ENCODE measurements at regions not wholly inside any gene's neighbourhood (a gene's known extent, or its start where the extent isn't known, plus 50 kb on each side); places are given as distances from the start of the nearest gene placed in this dataset.

DNA sequence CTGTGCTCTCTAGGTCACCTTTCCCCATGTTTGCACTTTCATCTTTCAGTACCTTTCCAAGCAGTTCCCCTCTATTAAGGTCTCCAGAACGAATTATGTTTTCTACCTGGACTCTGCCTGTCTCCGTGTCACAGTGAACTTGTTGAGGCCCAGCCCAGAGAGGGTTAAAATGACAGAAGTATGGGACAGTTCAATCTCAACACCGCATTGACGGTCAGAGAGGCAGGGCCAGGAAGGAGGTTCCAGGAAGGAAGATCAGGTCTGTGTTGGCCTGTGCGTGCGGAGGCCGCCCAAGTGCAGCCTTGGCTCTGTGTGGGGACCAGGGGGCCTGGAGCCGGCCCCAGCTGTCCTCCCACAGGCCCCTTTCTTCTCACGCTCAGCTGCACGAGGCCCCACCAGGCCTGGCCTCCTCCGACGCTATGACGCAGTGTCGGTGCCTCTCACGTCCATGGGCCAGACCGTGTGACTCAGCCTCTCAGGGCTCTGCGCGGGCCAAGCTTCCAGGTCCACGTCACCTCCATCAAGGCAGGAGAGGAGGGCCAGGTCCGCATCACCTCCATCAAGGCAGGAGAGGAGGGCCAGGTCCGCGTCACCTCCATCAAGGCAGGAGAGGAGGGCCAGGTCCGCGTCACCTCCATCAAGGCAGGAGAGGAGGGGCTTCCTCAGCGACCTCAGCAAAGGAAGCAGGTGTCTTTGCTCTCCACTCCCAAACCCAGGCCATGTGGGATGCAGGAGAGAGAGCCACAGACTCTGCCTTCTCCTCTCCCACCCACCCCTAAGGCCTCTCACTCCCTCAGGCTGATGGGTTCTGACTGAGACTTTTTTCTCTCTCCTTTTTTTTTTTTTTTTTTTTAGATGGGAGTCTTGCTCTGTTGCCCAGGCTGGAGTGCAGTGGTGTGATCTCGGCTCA, 83.1 kb downstream of the CPN2 start:
- no peak for DNase-seq

DNA sequence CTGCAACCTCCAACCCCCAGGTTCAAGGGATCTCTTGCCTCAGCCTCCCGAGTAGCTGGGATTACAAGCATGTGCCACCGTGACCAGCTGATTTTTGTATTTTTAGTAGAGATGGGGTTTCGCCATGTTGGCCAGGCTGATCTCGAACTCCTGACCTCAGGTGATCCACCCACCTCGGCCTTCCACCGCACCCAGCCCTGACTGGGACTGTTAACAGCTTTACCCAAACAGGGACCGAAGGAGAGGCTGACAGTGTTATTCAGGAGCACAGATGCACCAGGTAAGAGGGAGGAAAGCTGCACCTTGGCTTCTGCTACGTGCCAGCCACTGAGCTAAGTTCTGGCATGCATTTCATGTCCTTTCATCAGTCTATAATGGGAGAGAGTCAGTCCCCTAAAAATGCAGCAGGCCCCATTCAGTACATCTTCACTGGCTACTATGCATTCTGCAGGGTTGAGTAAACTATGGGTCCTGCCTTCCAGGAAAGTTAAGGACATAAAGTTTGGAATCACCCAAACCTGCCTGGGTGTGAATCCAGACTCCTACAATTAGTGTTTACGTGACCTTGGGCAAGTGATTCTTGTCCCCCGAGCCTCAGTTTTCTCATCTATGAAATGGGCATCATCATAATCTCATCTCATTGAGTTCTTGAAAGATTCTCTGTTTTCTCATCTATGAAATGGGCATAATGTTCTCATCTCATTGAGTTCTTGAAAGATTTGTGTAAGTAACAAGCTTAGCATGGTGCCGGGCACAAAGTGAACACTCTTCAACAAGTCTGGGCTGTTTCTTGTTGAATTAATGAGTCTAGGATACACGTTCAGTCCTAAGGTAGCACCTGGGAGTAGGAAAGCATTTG, 82.2 kb downstream of the CPN2 start:
- DNase-seq, result no peak

DNA sequence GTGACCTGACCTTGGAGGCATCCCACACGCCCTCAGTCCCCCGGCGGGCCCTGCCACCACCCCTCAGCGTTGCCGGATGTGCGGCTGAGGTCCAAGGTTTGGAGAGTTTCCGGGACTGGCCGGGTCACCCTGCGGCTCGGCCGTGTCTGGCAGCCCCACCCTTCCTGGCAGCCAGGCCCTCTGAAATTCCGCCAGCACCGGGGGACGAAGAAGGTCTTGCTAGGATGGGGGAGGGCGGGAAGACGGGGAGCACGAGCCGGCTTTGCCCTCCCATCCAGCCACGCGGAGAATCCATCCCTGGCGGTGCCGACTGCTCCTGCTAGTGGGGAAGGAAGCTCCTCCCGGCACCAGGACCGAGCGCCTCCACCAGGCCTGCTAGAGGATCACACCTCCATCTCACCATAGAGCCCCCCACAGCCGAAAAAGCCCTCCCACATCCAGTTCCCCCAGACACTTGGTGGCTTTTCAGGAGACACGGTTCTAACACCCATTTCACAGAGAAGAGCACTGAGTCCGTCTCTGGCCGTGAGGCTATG, 81.5 kb downstream of the CPN2 start:
- DNase-seq, result no peak

DNA sequence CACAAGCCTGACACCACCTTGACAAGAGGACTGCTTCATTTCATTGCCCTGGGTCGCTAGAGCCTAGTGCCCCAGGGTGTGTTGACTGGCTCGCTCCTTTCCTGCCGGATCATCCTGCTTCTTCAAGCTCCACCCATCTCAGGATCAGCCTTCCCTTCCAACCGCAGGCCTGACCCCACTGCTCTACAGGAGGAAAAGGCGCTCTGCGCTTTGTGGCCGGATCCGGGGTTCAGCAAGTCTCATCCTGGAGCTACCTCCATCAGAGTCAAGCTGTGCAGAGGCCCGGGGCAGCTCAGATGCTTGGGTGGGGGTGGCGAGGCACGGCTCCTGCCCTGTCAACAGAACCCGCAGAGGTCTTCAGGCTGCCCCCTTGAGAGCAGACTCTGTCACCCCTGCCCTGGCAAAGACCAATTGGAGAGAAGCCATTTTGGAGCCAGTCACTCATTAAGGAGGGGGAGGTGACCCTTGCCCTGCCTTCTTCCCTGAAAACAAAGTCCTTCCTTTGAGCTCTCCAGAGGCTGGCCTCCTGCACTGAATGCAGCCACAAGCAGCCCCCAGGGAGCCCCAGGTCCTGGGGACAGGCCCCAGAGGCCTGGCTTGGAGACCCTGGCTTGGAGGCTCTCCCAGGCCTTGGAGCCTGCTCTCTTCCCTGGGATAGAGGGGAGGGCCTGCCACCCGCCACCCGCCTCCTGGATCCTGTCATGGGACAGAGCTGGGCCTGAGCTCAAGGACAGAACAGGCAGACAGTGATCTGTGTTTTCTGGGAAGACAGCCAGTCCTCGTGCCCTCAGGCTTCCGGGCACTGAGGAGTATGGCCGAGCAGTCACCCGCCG, 80.3 kb downstream of the CPN2 start:
- DNase-seq, result no peak

DNA sequence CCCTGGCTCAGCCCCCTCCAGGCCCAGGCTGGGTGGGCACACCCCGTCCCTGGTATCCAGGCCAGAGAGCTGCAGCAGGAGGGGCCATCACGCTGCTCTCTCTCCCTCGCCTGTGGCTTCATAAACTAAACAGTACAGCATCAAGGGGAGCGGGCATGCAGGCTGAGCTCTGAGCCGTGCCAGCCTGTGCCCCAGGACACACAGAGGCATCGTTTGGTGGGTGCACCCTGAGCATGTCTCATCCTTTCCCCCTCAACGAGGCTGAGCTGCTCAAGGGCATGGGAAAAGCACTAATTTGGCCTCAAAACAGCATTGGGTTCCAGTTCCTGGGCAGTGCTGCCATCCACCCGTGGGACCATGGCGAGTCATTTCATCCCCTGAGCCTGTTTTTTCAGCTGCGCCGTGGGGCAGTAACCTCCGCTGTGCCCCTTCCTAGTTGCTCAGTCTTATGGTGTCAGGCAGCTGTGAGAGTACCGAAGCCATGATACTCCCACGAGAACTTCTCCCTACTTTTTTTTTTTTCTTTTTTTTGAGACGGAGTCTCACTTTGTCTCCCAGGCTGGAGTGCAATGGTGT, 79.6 kb downstream of the CPN2 start:
- DNase-seq, result no peak

DNA sequence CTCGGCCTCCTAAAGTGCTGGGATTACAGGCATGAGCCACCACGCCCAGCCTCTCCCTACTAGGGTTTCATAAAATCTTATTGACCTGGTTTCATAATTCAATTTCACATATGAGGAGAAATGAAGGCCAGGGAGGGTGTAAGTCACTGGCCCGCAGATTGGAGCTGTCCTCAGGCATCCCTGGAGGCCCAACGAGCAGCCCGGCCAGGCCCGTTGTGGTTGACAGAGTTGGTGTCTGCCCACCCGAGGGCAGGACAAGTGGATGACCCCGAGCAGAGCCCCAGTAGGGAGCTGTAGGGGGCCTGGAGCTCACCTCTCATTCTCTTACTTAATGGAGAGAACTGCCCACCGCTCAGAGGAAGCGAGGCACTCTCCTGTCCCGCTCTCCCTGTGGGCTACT, 78.9 kb downstream of the CPN2 start:
- DNase-seq, result no peak

DNA sequence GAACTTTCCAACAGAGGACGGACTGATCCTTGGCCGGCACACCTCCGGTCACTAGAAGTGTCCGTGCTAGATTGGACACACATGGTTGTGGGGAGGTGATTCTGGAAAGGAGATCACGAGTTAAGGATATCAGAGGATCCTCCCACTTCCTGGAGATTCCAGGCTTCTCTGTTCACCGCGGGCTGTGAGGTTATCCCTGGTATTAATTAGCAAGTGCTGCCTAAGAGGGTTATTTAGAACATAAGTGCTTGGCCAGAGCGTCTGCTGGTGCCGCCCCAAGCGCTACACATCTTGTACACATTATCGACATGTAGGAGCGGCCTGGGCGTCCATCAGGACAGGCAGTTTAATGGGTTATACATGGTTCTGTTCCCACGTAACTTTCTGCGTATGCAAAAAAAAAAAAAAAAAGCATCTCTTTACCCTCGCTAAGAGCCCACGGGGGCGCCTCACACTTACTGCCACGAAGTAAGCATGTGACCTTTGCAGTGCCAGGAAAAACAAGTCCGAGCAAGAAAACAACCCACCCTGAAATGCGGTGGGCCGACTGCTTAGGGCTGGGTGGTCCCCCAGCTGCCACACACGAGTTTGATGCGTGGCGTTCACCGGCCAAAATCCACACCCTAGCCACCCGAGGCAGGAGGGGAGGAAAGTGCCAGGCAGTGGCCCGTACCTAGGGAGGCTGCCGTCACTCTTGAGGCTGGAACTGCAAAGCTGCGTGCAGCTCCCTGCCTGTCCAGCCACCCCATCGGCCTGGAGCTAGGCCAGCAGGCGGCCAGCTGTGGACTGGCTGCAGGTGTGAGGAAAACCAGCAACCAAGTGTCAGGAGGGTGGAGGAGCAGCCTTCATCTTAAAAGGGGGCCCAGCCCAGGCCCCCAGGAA, 78.0 kb downstream of the CPN2 start:
- DNase-seq, result no peak

DNA sequence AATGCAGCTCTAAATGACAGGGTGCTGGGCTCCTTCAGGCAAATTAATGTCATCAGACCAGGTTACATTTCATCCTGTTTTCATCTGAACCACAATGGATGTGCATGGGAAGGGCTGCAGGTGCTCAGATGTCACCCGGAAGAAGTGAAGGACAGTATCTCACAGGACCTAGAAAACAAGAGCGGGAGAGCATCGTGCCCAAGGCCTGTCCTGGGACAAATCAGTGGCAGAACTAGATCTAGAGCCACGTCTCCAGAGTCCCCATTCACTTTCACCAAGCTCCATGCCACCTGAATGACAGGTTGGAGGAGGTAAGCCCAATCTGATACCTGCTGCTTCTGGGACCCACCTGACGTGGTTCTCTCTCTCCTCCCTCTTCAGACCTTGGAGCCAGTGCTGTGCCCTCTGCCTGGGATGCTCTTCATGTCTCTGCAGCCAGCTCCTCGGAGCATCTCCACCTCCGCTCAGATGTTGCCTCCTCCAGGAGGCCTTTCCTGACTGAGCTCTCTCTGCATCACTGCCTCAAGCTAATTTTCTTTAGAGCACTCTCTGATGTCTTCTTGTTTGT, 77.3 kb downstream of the CPN2 start:
- no peak for DNase-seq

DNA sequence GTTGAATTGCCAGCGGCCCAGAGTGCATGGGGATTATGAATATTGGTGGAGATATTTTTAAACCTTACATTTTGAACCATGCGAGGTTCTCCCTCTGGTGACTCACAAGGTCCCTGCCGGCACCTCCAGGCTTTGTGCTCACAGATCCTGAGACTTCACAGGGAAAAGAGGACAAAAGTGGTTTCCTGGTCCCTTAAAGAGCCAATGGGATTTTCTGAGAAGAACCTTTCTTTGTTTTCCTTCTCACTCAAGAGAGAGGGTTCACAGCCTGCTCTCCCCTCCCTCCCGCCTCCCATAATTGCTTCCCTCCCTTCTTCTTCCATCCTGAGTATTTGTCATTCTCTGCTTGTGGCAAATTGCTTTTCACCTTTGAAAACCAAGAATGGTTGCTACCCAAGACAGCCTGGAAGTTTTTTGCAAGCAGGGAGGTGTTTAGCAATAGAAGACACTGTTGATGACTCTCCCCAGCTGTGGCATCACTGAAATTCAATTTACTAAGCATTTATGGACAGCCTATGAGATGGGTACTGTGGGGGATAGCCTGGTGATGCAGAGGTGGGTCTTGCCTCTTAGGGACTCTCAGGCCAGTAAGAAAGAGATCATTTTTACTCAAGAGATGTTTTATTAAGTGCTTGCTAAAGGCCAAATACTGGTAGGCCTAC, 76.6 kb downstream of the CPN2 start:
- no peak for DNase-seq

DNA sequence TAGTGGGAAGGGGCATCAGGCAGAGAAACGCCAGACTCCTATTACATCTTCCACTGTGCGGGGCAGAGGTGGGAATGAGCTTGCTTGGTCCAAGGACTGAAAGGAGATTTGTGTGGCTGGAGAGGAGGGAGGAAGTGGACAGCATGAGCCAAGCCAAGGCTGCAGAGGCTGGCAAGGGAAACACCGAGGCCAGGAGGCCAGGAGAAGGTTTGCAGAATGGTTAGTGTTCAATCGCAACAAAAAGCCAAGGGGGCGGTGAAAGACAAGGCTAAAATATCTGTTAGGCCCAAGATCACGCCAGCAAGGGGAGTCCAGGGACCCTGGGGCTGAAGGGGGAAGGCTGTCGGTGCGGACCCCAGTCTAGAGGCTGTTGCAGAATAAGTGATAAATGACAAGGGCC, 75.8 kb downstream of the CPN2 start:
- DNase-seq, result no peak

DNA sequence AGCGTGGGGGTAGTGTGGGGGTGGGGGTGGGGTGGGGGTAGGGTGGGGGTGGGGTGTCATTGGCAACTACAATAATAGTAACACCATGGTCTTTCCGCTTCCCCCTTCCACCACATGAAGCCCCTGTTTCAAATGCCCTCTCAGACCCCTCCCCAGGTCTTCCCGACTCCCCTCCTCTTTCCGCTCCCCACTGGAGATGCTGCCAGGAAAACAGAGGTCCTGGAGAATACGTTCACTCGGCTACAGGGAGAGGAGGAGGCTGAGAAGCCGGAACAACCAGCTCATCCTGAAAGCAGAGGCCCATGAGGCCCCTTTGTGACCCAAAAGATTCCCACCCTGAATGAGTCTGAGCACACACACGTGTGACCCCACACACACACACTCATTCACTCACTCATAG, 75.4 kb downstream of the CPN2 start:
- no peak for DNase-seq

DNA sequence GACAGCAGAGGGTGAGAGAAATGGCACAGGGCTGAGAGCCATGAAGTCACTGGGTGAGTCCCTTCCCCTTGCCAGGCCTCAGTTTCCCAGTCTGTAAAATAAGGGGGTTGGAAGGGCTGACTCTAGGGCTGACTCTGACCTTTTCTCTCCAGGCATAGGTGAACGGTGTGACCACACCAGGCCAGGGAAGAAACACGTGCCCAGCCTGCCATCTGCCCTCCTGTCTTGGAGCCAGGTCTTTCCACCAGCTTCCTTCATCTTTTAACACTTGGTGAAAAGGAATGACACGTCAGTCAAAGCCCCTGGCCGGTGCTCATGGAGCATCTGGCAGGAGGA, 74.4 kb downstream of the CPN2 start:
- DNase-seq, result no peak

DNA sequence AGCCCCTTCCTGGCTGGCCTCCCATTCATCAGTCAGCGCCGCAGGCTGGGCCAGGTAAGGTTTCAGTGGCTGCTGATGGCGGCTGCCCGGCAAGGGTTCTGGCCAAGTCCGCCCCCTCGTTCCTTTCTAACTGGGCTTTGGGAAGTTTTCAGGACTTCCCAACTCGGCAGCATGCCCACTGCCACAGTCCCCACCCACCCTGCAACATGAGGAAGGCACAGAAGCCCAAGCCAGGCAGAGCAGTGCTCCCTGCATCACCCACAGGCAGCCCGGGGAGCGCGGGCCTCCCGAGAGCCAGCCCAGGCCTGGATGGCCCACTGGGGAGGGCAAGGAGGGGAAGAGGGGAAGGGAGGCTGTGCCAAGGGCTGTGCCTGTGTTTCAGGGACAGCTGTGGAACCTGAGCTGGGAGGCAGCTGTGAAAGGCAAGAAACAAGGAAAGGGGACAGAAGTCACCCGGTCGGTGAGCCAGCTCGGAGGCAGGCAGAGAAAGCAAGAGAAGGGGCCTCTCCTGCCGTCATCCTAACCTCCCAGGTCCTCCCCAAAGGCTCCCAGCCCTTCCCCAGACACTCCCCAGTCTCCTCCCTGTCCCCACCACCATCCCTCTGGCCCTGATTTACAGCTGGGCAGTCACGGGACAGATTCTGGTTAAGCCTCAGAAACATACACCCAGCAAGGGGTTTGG, 73.9 kb downstream of the CPN2 start:
- DNase-seq, result no peak

DNA sequence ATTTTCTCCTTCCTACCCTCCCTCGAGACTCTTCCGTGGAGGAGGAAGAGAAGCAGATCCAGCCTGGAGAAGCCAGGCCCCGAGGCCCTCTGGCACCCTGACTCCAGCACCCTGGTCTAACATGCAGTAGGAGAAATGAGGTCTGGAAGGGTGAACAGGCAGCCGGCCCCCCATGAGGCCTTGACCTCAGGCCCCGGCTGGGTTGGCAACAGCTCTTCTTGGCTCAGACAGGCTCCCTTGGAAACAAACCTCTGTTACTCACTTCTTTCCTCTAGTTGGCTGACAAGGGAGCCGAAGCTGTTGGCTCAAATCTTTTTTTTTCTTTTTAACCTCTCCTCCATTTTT, 73.4 kb downstream of the CPN2 start:
- no peak for DNase-seq

DNA sequence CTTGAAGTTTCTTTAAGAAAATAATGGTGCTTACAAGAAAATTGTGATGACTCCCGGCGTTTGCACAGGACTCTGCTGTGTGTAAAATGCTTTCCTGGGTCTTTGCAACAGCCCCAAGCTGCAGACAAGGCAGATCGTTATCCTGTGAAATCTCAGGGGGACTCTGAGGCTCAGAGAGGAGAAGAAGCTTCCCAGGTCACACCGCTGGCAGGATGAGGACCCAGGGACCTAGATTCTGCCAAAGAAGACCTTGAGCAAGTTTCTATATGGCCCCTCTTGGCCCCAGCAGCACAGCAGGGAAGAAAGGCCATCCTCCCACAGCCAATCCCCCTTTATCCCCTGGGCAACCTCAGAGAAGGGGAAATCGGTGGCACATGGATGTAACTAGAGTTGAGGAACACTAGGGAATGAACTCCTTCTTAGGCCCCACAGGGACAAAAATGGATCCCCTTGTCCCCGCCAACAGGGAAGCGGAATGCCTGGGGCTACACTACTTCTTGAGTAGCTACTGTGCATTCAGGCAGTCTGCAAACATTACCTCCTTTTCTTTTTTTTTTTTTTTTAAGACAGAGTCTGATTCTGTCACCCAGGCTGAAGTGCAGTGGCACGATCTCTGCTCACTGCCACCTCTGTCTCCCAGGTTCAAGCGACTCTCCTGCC, 72.8 kb downstream of the CPN2 start:
- no peak for DNase-seq

DNA sequence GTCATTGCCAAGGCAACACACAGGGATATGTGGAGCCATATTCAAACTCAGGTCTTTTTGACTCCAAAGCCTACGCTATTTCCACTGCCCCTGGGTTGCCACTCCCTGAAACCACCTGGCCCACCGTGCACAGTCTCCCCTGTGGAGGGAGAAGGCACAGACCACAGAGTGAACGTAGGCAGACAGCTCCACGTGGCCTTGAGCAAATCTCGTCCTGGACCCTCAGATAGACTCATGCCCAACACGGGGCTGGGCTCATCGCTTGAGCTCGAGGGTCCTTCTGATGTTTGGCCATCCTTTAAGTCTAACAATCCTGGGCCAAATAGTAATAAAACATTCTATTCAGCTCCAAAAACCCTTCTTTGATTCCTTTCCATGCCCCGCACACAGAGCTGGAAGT, 72.0 kb downstream of the CPN2 start:
- no peak for DNase-seq

DNA sequence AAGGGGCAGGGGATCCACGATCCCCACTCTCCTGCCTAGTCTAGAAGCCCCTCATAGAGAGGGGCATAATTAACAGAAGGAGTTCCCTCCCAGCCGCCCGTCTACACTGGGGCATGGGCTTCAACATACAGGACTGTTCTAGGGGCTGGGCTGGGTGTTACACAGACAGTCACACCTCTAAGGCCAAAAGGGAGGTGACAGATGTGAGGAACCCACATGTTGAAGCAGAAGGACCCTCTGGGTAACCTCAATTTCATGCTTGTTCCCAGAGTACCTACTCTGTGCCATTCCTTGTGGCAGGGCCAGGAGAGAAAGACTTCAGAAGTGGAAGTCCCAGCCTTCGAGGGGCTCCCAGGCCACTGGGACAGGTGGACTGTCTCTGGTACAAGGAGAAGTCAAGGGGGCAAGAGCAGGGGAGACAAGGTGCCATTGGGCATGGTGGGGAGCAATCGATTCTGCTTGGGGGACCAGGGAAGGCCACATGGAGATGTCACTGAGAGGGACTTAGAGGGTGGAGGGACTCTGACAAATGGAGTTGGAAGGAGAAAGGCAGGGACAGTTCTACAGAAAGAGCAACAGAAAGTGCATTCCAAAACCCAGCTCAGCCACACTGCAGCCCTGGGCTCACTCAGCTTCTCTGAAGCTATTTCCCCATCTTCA, 71.3 kb downstream of the CPN2 start:
- DNase-seq, result no peak

DNA sequence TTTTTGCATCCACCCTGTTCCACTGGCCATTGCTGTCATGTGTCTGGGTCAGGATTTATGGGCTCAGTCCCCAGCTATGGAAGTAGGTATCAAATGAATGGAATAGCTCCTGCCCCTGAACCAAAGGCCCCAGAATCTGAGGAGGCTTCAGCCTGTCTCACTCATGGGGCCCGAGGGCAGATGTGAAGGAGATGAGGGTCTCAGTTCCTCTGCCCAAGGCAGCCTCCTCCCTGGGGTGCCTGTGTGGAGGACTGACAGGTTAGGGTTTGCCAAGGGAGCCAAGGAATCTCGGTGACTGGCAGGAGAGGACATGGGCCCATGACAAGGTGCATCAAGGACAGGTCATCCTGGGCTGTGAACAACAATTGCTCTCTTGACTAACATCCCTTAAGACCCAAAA, 70.4 kb downstream of the CPN2 start:
- no peak for DNase-seq

DNA sequence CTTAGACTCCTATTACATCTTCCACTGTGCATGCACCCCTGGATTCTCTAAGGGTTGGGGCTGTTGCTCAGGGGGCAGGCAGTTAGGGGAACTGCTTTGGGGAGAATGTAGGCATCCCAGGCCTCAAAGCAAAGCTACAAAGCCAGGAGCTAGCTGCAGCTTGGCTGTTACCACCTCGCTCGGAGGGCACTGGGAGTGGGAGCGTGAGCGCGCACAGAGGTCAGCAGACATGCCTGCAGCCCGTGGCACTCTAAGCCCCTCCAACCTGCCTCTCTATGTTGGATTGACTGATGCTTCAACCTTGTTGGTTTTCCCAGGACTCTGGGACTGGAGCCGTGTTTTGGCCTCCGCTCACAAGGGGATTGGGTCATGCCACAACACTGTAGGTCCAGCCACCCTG, 69.8 kb downstream of the CPN2 start:
- DNase-seq, result no peak

Data from SHP77 (cell line).